Activated T-cell treated with anti-CD3 and anti-CD28 coated beads, Interleukin-2, amount 50 U/mL, for 48 hours (primary cell): ENCODE measurements at regions not wholly inside any gene's neighbourhood (a gene's known extent, or its start where the extent isn't known, plus 50 kb on each side); places are given as distances from the start of the nearest gene placed in this dataset.
"Not testable (repeated sequence)": the region's sequence is repeated elsewhere in the genome, so short reads cannot be mapped to it uniquely, and the experiment has no call there.

Experiments
- DNase-seq, 2 experiments: peaks; one replicate each; pipeline ENCODE4 v3.0.0-alpha.2; 2020

GRCh38 chr1:48082271-48082962 lies 85.2 kb upstream of the TRABD2B start:
- DNase-seq: no peak

GRCh38 chr1:48080331-48081255 lies 83.4 kb upstream of the TRABD2B start:
- DNase-seq: no peak

GRCh38 chr1:48079096-48079495 lies 81.9 kb upstream of the TRABD2B start:
- no peak for DNase-seq

GRCh38 chr1:48077795-48078222 lies 80.6 kb upstream of the TRABD2B start:
- DNase-seq: no peak

- DNase-seq: no peak
Measured at GRCh38 chr1:48076017-48076416, 78.8 kb upstream of the TRABD2B start.

GRCh38 chr1:48073798-48074530 lies 76.8 kb upstream of the TRABD2B start:
- no peak for DNase-seq

- no peak for DNase-seq
Measured at GRCh38 chr1:48071513-48071912, 74.3 kb upstream of the TRABD2B start.

GRCh38 chr1:48070396-48070750 lies 73.2 kb upstream of the TRABD2B start:
- no peak for DNase-seq

- no peak for DNase-seq
Measured at GRCh38 chr1:48069662-48070395, 72.6 kb upstream of the TRABD2B start.

GRCh38 chr1:48068206-48068605 lies 71.0 kb upstream of the TRABD2B start:
- DNase-seq: no peak

- DNase-seq: no peak
Measured at GRCh38 chr1:48066936-48067335, 69.8 kb upstream of the TRABD2B start.

GRCh38 chr1:48064693-48065092 lies 67.5 kb upstream of the TRABD2B start:
- not testable (repeated sequence) for DNase-seq

- no peak for DNase-seq
Measured at GRCh38 chr1:48062353-48062752, 65.2 kb upstream of the TRABD2B start.

GRCh38 chr1:48061162-48062136 lies 64.3 kb upstream of the TRABD2B start:
- DNase-seq: peak; percentile 23 to 31

GRCh38 chr1:48059289-48059688 lies 62.1 kb upstream of the TRABD2B start:
- DNase-seq: no peak

- no peak for DNase-seq
Measured at GRCh38 chr1:48058135-48059025, 61.2 kb upstream of the TRABD2B start.

- DNase-seq: no peak
Measured at GRCh38 chr1:48057249-48057648, 60.1 kb upstream of the TRABD2B start.

- DNase-seq: no peak
Measured at GRCh38 chr1:48055876-48056764, 58.9 kb upstream of the TRABD2B start.

- DNase-seq: no peak
Measured at GRCh38 chr1:48054232-48054631, 57.0 kb upstream of the TRABD2B start.
